ENCODE measurements at regions not wholly inside any gene's neighbourhood (a gene's known extent, or its start where the extent isn't known, plus 50 kb on each side); places are given as distances from the start of the nearest gene placed in this dataset.

DNA sequence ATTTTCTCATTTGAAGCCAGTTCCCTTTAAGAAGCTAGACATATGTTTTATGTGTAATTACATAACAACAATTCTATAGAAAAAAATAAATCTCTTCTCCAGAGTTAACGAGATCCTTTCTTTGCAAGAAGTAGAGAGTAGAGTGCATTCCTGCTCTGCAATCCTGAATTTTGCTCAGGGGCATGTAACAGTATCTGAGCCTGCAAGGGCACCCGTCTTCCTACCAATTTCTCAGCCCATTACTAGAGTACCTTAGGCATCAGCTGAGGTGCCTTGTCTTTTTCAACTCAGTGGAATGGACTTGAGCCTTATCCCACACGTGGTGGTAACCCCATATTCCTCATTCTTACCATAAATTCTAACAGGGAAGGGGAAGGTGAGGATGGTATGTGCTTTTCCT lies 205.9 kb downstream of the IKZF2 start:
- DNase-seq: no peak

DNA sequence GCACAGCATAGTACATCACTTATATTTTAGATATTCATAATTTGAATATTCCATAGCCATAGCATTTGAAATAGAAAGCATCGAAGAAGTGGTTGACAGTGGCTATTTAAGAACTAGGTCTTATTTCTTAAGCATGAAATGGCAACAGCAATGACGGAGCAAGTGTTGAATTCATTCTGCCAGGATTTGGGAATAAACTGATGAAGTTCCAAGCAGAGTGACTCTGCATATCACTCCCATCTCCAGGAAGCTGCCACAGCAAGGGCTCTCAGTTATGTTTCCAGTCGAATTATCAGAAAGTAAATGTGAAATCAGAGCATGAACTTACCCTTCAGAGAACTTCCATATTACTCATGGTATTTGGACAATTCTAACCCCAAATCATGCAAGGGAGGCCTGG lies 208.1 kb downstream of the IKZF2 start:
- DNase-seq: no peak

DNA sequence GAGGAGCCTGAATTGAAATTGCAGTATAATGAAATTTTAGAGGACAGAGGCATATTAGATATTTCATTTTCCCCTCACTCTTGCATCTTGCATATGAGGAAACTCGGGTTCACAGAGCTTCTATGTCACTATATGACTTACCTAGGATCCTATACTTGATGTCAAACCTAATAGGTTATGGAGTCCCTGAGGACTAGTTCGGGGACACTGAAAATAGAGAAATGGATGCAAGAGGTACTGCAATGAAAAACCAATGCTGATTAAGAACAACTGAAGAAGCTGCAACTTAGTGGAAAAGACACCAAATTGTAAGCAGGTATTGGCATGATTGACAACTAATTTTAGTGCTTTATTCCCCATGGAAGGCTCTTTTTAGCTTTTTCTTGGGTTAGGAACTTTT lies 210.1 kb downstream of the IKZF2 start:
- no peak for DNase-seq

DNA sequence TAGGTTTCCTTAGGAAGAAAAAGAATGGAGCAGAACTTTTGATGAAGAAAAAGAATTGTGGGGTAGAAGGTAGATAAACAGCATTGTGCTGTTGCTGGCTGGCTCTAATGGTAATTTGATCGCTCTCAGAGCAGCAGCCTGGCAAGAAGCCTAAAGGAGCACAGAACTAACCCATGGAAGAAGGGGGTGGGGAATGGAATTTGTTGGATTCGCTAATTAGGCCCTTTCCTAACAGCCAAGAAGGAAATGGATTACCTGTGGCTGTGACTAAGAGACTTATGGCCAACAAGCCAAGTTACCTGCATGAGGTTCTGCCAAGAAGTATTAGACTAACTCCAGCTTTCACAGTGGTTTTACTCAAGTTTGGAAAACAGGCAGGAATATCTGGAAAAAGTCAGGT lies 210.6 kb downstream of the IKZF2 start:
- DNase-seq: no peak

DNA sequence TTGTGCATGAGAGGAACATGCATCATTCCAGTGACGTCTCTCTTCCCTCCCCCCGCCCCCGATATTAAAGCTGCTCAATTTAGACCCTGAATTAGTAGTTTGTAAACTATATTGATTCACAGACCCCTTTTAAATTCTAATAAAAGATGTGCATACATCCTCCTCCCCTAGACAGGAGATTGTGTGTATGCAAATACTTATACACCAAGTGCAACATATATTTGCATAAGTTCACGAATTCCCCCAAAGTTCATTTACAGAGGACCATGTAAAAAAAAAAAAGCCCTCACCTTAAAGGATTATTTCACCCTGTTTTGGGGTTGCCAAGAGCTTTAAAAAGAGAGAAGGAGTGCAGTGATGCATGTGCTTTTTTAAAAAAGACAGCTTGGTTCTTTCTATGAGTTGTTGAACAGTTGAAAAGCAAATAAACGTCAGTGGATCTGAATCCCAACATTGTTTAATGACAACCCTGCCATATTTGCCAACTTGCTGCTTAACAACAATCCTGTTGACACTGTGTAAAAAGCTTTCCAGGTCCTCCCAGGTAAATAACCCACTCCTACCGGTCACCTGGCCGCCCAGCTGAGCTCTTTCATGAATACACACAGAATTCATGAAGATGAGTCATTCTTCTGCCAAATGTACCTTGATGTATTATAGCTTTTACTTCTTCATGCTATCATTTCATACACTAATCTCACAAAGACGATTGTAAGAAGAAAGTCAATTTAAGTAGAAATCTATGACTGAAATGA lies 211.5 kb downstream of the IKZF2 start:
- no peak for DNase-seq

DNA sequence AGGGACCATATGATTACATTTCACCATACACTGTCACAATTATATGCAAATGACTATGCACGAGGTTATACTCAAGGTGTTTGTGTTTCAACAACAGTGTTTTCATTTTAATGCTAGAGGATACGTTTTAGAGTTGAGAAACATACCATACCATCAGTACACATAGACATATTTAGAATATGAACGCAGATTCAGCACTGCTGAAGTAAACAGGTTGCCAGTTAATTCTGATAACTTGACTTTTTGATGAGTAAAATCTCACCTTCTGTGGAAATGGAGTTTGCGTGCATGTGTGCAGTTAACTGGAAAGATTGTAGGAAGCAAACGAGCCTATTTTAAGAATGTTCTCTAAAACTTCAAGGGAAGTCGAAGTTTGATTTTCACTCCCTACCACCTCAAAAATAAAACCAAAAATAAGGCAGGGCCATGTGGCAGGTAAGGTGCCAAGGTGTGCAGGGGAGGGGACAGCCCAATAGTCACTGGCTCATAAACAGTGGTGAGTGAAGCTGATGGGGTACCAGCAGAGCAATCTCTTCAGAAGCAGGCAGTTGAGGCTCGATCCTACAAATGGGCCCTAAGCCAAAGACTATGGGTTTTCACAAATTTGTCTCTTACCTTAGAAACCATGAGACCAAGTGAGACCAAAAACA lies 213.1 kb downstream of the IKZF2 start:
- DNase-seq: no peak

DNA sequence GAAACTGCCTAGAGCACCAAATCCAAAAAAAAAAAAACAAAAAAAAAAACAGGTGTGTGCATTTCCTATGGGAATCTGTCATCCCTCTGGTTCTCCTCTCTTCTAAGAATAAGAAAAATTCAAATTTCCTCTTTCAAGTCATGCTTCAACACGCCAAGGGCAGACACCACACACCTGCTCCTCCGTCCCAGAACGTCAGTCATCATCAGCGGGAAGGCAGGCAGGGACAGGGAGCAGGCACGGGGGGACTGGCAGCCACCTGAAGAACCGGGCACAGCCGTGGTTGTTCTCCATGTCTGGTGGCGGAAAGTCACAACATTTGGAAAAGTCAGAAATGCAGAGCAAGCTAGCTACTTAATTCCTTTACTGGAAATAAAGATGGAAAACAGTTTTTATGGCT lies 214.8 kb downstream of the IKZF2 start:
- no peak for DNase-seq

DNA sequence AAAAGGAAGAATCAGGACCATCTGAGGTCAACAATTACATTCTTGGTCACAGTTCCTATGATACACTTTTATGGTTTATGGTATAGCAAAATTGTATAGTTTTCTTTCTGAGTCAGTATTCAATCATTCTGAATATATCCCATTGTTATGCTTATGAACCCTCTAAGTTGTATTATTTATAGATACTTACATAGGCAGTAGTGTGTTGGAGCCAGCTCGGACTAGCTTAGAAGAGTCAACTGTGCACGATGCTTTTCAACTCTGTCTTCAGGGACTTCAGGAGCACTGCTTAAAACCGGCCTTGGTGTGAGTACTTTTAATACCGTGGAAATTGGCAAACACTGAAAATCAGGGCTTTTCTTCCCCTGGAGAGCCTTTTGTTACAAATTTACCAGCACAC lies 215.7 kb downstream of the IKZF2 start:
- no peak for DNase-seq

DNA sequence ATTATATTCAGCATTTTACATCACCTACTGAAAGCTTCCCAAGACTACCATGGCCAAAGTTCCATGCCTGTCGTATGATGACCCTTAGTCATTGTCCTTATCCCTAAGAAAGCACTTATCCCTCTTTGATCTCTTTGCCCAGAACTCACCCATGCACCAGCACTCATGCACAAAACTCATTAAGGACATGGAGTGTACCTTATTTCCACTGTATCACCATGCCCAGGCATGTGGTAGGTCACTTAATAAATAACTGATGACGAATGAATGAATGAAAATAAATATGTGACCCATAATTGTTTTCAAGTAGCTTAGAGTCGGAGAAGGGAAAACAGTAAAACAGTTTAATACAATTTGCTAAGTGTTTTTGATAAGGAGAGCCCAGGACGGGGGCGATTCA lies 220.1 kb downstream of the IKZF2 start:
- DNase-seq: no peak

DNA sequence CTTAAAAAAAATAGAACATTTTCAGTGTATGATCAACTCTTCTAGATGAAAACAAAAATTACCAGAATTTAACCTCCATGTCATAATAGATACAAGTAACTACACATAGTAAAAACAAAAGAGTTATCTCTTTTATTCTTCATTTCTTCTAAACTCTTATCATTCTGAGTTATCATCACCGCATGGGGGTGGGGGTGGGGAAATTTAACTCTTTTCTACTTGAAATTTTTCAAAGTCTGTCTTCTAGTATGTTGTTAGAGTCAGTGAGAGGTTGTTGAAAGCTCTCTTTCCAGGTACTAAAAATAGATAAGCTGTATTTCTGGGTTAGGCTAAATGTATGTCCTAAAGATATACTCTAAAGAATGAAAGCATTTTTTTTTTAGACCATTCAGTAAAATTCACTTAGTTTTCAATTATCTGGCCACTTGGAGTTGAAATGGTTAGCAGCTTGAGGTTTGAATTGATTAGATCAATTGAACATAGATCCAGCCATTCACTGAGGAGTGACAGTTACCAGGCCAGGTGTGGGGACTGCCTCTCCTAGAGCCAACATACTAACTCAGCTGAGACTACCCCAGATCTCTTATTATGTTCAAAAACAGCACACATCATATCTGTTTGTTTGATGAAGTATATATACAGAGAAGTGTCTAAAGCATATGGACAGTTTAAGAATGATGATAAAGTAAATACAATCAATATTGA lies 220.7 kb downstream of the IKZF2 start:
- no peak for DNase-seq

DNA sequence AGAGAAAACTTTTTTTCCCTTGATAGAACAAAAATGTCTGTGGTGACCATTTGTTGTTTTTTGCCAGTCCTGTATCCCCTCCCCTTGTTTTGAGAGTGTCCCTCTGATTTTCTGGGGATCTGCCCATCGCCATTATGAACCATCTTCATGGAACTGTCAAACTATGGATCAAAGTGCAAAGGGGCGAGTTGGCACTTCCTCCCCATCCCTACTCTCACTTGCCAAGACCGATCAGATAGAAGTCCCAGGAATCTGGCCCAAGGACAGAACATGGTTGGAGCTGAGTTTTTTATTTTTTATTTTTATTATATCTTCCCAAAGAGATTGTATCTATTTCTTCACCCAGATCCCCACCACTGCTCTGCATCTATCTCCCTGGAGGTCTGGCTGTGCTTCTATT lies 221.4 kb downstream of the IKZF2 start:
- DNase-seq: no peak

DNA sequence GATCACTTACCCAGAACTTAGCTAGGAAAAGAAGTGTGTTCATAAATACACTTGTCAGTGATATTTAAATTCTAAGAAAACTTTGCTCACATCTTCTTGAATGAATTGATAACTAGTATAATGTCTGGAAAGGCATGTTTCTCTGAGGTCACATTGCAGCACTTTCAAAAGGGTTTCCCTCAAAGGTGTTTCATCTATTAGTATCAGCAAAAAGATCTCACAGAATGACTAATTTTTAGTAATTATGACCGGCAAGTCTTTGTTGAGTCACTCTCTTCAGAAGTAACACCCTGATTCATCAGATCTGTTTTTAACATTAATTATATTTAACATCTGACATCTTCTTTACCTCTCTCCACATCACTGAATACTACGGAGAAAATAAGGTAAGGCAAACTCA lies 222.3 kb downstream of the IKZF2 start:
- DNase-seq: no peak

DNA sequence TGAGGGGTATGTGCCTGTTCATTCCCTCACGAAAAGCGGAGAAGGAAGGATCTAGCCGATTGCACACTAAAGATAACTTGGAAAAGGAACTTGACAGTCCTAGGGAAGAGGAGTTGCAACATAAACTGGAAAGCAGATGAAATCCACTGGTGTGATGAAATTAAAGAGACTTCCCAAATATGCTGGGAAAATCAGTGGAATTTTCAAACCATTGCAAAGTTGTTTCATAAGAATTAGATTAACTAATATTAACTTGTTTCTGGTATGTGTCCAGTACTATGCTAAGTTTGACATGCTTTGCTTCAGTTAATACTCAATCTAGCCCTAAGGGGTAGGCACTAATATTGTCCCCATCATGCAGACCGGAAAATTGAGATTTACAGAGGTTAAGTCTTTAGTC lies 222.7 kb downstream of the IKZF2 start:
- no peak for DNase-seq

DNA sequence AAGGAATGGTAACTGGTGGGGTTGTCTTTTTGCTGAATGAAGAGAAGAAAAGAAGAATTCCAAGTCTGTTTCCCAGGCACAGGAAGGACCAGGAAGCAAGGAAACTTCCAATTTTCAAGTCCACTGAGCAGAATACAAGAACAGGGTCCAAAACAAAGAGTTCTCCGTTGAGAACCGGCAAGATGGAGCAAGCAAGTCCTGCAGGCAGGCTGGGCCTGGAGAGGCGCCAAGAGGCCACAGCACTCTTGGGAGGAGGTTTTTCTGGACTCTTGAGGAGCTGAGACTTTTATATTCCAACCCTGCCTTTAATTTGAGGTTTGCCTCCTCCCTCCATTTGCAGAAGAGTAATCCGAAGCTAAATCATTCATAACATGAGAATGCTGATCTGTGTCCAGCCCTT lies 224.5 kb downstream of the IKZF2 start:
- DNase-seq: no peak

DNA sequence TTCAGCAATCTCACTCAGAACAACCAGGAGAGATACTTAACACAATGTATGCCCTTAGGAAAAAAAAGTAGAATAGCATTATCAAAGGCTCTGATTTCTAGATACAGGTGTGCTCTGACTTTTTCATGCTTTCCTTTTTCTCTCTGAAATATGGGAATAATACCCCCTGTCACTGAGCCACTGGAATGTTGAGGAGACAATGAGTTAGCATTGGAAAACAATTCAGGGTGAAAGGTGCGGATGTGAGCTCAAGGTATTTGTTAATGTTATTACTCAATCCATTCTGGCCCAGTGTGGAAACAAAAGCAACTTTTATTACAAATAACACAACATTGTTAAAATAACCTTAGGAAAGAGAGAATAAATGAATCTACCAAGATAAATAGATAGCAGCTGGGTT lies 228.0 kb downstream of the IKZF2 start:
- DNase-seq: no peak

DNA sequence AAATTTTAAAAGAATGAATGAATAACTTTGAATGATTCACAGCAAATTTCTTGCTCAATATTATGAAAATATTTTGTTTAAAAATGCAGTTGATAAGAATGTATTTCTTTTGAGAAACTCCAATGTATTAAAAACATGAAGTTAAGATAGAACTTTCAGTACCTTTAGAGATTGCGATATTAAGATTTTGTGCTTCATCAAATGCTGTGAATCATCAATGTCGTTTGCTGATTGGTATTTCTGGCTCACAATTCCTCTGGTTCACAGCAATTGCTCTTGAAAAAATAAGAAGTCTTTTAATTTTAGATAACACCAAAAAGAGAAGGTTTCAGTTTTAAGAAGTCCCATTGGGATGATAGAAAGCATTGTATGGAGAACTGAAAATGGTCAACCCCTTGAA lies 228.7 kb downstream of the IKZF2 start:
- no peak for DNase-seq

DNA sequence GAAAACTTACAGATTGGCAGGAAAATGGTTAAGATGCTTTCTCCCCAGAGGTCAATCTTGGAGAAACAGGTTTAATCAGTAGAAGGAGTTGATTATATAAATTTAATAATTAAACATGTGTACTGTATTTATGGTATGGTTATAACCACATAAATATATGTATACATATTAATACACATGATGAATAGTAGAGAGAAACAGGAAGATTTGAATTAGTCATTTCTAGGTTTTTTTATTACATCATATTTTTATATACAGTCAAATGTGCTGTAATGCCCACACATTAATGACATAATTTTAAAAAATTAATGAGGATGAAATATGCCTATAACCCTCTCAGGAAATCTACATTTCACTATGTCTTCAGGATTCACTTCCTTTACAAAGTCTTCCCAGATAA lies 229.7 kb downstream of the IKZF2 start:
- no peak for DNase-seq

DNA sequence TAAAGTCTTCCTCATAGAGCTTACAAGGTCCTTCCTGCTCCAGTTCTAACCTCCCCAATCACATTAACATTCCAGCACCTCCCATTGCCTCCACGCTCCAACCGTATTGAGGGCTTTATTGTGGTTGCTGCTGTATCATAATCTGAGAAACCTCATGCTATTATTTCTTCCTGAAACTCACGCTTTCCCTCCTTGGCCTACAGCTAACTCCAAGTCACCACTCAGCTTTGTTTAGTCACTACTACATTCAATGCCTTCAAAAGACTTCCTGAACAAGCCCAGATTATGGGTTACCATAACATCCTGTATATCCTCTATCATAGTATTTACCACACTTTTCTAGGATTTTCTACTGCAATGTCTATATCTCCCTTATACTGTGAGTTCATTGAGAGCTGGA lies 230.4 kb downstream of the IKZF2 start:
- no peak for DNase-seq

DNA sequence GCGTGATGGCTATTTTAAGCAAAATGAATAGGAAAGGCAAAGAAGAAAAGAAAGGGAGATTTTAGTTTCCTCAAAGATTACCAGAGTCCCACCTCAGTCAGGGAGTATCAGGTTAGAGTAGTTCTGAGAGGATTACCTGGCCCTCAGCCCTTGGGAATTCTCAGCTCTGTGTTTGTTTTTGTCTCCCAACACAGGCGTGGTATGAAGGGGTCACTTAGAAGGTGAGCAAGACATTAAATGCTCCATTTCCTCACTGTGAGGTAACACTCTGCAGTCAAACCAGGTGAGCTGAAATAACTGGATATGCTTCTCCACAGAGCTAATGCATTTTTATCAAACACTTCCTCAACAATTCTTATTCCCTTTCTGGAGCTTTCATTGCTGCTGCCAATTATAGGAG lies 232.2 kb downstream of the IKZF2 start:
- no peak for DNase-seq

DNA sequence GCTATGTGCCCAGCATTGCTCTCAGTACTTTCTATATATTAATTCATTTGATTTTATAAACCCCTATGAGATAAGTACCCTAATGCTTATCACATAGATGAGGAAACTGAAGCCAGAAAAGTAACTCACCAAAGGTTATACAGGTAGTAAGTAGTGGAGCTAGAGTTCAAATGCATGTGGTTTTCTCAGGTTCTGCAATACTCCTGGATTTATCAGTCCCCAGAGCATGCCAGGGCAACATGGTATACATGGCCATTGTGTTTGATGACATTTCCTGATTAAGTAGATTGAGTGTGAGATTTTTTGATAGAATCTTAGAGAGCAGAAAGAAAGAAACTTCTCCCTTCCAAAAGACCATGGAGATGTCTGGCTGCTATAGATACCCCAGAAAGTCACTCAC lies 233.1 kb downstream of the IKZF2 start:
- no peak for DNase-seq

DNA sequence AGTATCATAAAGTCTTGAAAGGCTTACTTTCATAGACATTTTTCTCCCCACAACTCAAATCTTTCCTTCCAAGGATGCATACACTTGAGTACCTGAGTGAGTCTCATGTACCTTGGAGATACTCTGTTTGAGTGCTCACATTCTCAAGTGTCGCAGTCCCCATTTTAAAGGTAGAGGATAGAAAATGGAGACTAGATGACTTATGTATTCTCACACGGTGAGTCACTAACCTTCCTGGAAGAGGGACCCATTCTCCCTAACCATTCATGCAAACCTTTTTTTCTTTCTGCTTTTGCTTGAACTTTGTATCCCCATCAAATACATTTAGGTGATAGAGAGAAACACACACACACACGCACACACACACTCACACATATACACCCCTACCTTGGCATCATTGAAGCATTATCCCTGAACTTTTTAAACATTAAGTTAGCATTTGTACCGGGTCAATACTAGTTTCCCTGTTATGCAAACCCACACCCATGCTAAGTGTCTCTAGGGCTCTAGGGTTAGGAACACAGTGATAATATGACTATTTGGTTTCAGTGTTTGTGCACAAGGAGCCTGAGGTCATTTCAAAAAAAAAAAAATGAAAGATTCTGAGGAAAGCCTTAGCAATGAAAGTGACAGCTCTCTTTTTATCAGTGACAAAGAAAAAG lies 236.2 kb downstream of the IKZF2 start:
- no peak for DNase-seq

DNA sequence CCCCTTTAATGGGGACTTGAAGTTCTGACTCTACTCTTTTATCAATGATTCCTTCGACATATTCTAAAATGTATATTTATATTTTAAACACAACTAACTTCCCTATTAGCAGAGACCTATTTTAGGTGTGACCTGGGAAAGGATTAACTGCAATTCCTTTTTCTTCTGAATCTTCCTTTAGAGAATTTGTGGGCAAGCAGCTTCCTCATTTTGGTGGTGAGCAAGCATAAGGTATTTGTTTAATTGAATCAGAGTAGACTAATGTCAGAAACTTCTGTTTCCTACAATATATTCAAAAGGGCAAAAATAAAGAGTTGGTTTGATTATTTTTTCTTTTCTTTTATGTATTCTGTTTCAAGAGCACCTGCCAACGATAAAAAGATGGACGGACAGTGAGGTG lies 237.0 kb downstream of the IKZF2 start:
- no peak for DNase-seq

DNA sequence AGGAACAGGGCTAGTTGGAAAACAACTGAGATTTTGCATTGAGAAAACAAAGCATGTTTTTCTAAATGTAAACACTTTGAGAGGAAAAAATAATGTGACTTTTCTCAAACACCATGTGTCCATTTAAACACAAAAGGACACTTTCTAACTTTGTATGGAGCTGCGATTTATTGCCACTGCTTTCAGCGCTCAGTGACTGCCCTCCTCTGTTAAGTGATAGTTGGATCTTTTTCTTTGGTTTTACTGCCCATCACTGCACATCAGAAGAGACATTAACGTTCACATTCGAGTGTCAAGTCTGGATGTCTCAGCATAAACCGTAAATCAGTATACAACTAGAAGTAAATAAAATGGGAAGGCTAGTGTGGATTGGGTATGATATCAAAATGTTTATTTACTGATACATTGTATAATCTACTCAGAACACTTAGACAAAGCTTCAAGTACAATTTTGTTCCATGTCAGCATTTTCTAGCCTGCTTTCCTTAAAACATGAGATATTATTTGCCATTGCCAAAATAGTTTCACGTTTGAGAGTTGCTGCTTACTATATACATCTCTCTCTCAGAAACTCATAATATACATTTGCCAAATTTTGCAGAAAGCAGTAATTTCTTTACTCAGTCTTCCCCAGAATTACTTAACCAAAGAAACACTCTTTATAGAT lies 237.6 kb downstream of the IKZF2 start:
- DNase-seq: no peak
